HuH-7 (cell line): ENCODE measurements at regions not wholly inside any gene's neighbourhood (a gene's known extent, or its start where the extent isn't known, plus 50 kb on each side); places are given as distances from the start of the nearest gene placed in this dataset.

Experiments used
- DNase-seq: peaks from one replicate; pipeline ENCODE4 v3.0.0; 2011; ENCODE audit warnings: low spot score

DNA sequence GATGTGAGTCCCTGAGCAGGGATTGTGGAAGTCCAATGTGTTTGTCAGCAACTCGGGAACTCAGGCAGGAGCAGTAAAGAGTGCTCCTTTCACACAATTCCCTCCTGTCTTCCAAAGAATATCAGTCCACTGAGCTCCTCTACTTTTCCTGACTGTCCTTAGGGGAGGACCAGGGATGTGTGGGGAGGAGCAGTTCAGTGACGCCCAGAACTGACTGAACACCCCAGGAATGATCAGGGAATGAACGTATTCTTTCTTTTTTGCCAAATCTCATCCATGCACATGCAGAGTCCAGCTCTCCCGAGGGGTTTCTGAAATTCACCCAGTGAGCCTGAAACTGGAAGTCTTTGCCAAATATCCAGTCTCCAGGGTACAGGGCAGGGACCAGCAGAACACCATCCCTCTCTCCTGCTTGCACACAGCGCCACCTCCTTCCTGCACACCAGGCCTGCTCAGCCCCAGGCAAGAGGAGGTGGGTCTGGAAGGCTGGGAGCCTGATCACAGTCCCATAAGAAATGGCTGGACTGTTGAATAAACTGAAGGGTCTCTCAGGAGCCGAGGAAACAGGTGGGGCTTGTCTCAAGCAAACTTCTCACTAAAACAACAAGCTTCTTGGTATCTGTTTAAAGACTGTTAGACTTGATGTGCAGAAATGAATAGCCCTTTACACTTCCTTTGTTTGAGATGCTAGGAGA is 294.7 kb downstream of the C7orf25 start:
- no peak for DNase-seq

DNA sequence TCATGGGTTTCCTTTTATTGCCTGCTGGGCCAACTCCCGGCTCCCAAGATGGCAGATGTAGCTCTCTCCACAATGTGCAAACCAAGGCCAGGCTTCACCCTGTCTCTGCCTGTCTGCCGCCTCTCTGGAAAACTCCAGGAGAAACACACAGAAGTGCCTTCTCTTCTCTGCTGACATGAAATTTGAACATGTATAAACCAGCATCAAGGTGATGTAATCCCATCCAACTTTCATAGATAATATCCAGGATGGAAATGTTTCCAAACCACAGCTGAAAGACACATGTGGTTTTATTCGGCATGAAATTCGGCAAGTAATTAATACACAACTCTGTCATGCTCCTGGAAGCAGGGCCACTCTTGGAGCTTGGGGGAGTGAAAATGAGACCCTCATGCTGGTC is 297.2 kb downstream of the C7orf25 start:
- DNase-seq = no peak

DNA sequence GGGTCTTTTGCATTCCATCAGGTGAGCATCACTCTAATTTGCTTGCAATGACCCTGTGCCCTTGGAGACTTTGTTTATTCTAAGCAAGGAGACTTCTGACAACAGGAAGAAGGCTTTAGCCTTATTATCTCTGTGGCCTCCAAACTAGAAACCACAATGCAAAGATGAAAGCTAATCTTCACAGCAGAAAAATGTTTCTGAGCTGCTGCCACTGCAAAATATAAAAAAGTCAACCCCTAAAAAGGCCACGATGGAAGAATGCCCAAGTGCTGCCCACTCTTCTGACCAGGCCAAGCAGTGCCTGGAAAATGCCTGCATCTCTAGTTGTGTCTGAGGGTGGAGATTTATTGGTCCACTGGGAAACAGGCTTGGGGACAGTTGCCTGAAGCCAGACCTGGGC is 299.9 kb downstream of the C7orf25 start:
- DNase-seq = no peak

DNA sequence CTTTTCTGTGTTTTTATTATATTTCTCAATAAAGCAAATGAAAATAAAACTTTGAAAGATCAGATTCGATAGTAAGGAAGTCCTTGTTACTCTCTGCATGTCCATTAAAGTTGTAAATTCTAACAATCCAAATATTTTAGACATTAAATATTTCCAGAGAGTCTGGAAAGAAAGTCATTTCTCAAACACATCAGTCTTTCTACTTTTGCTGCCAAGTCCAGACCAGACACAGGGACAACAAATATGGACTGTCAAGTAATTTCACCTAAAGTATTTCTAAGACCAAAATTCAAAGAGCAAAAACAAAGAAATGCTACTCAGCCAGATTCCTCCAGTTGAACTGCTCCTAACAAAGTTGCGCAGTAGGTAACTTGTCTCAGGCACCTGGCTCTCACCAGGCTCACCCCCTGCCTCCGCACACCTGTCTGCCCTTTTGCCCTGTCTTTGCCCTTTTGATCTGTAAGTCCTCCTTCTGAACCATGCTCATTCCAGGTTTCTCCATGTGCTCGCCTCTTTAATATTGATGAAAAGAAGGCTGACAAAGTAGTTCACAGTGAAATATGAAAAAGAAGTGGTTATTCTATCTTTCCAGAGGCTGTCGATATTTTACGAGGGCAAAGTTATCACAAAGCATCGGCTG is 300.5 kb downstream of the C7orf25 start:
- no peak for DNase-seq

DNA sequence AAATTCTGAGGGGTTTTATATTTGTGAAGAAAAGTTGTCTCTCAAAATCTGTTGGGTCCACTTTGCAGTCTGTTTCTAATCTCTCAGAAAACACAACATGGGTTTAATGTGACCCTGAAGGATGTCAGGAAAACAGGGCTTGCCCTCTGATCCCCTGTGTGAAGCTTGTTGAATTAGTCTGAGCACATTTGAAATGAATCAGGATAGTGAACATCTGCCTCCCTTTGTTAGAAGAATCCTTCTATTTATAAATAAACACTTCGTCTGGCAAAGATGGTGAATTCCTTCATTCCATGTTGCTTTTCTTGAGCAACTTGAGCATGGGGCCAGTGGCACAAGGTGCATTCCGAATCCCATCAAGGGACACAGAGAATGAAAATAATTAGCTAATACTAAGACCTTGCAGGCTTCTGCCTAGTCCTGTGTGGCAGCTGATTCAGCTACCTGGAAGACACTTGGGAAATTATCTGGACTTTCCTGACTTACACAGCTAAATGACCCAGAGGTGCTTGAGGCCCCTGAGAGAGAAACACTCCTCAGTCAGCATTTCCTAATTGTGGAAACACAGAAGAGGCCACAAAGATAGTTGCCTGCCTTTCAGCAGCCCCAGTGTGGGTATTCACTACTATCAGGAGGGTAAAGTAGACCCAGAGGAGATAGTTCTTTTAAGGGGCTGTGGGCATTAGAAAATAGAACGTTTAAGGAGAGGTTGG is 305.5 kb downstream of the C7orf25 start:
- DNase-seq = no peak

DNA sequence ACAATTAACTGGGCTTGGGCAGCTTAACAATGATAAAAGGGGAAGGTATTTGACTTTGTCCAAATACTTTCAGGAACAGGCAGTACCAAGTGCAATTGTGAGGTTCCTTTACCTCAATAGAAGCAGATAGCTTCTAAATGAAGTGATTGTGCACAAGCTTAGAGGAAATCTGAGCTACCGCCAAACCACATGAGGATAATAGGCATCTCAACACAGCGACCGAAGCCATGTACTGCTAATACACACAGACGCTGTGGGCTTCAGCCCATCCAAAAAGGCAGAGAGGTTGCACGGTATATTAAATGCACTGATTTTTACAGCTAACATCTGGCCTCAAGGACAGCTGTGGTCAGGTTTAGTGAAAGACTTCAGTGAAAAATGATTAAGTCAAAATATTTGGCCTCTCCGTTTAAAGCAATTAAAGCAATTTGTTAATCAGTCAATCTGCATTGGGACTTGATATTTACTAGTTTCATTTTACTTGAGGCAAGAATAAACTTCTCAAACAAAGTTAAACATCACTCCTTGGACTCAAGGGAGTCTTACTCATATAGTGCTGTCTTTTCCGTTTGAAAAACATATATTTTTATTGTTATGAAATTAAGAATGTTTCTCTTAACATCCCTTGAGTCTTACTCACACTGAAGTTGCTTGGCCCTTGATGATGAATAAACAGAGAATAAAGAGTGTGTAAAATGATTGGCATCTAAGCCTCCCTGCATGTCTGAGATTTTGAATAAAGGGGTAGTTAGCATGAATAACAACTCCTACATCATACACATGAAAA is 306.3 kb downstream of the C7orf25 start:
- no peak for DNase-seq

DNA sequence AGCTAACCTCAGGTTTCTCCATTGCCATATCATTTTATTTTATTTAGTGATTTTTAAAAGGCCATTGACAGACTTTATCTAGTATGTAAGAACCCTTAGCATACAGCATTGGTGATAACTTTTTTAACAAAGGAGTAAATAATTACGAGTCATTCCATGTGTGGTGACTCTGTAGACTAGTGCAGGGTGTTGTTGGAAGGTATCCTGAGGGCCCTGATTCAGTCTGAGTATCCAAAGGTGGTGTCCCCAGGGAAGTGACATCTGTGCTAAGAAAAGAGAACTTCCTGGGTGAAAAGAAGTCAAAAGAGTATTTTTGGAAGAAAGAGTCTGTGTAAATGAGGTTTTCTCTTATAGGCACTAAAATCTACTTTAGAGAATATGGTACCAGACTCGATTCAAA is 308.4 kb downstream of the C7orf25 start:
- no peak for DNase-seq

DNA sequence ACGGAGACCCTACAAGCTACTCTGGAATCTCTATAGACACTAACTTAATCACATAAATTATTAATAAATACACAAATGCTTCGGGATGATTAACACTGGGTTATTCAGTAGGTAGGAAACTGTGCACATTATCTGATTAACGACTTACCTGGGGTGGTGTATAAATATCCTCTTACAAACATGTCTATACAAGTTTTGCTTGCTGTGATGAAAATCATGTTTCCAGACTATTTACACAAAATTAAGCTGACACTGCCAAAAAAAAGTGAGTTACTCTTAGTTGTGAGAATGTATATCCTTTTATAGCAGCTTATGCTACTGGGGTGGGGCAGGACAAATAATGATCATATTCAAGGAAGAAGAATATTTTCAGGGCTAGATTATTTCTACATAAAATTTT is 314.6 kb downstream of the C7orf25 start:
- no peak for DNase-seq

DNA sequence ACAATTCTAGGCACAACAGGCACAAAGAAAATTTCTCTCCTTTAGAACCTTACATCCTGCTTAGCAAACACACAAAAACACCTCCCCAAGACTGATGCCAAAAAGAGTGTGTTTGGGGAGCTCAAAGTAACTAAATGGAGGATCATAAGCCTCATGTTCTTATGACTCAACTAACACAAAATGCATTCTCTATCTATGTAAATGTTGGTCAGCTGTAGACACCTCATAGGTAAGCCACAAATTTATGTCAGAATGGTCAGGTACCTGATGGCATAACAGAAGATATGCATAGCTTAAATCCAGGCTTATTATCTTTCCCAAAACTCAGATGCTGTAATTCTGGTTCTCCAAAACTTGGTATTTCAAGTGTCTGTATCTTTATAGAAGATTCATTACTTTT is 315.1 kb downstream of the C7orf25 start:
- no peak for DNase-seq

DNA sequence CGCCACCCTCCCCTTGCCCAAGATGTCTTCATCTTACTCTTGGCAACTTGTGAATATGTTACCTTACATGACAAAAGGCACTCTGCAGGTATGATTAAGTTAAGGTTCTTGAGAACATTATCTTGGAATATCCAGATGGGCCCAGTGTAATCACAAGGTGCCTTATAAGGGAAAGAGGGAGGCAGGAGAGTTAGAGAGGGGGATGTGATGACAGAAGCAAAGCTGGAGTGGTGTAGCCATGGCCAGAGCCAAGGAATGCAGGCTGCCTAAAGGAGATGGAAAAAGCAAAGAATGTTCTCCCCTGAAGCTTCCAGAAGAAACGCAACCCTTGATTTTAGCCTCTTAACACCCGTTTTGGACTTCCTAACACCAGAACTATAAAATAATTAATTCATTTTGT is 318.0 kb downstream of the C7orf25 start:
- DNase-seq = no peak

DNA sequence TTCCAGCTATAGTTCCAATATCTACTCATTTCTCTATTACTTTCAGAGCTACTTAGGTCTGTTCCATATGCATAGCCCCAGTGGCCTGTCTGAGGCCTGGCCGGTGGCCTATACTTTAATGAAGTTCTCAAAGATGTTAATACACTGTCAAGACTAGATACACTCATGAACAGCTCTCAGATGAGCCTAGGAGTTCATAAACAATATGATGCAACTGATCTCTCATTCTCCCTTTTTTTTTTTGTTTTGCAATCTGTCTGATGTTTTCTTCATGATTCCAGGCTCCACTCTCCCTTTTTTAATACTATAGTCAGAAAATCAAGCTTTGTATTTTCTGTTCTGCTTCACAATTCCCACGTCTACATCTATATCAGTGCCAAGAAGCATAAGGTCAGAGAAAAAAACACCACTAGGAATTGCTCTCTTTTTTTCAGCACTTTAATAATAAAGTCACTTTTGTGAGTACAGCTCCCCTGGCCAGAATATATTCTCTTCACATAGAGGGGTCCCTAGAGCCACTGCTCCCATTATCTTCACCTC is 321.0 kb downstream of the C7orf25 start:
- no peak for DNase-seq

DNA sequence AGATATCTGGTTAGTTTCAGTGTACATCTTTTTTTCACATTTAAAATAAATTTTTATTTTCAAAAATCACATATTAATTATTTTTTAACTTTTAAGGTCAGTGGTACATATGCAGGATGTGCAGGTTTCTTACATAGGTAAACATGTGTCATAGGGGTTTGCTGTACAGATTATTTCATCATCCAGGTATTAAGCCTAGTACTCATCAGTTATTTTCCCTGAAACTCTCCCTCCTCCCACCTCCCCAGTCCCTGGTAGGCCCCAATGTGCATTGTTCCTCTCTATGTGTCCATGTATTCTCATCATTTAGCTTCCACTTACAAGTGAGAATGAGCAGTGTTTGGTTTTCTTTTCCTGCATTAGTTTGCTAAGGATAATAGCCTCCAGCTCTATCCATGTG is 323.0 kb downstream of the C7orf25 start:
- no peak for DNase-seq

DNA sequence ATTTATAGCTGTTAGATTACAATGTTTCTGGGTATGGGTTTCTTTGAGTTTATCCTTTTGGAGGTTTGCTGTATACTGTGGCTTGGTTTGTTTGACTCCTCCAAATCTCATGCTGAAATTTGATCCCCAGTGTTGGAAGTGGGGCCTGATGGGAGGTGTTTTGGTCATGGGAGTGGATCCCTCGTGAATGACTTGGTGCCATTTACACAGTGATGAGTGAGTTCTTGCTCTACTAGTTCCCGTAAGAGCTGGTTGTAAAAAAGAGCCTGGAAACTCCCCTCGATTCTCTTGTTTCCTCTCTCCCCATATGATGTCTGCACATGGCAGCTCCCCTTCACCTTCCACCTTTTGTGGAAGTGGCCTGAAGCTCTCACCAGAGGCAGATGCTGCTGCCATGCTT is 324.1 kb downstream of the C7orf25 start:
- DNase-seq = no peak

DNA sequence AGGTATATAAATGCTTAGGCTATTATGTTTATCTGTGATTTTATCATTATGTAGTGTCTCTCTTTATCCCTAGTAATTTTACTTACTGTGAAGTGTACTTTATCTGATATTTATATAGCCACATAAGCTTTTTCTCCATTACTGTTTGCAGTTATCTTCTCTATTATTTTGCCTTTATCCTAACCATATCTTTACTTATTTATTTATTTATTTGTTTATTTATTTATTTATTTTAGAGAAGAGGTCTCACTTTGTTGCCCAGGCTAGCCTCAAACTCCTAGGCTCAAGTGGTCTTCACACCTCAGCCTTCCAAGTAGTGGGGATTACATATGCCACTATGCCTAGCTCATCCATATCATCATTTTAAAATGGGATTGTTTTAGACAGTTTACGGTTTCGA is 331.8 kb downstream of the C7orf25 start:
- no peak for DNase-seq

DNA sequence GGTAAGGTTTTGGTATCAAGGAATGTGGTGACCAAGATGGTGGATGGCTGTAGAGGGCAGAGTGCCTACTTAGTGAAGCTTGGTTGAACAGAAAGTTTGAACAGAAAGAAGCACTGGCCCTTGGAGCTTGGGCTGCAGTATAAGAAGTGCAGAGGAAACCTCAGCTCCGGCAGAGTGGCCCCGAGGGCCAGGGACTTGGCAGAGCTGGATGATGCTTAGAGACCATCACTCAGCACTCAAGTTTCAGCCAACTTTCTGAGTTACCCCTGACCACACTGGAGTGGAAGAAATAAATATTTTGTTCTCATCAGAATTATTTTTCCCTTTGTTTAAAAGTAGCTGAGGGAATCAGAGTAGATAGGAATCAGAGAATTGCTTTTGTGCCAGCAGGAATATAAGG is 336.7 kb downstream of the C7orf25 start:
- no peak for DNase-seq

DNA sequence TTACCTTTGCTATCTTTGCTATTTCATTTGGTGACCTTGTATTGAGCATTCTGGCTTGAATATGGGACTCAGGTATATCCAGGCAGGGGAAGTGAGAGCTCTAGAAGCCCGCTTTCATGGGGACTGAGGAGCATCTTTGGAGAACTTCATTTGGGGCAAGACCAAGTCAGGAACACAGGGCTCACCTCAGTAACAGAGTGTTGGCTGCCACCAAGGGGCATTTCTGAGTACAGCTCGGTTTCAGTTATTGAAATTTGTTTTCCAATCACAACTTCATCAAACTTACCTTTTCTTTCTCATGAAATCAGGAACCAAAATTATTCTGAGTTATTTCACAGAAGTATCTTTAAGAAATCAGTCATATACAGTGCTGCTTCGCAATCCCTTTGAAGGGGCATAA is 337.2 kb downstream of the C7orf25 start:
- no peak for DNase-seq

DNA sequence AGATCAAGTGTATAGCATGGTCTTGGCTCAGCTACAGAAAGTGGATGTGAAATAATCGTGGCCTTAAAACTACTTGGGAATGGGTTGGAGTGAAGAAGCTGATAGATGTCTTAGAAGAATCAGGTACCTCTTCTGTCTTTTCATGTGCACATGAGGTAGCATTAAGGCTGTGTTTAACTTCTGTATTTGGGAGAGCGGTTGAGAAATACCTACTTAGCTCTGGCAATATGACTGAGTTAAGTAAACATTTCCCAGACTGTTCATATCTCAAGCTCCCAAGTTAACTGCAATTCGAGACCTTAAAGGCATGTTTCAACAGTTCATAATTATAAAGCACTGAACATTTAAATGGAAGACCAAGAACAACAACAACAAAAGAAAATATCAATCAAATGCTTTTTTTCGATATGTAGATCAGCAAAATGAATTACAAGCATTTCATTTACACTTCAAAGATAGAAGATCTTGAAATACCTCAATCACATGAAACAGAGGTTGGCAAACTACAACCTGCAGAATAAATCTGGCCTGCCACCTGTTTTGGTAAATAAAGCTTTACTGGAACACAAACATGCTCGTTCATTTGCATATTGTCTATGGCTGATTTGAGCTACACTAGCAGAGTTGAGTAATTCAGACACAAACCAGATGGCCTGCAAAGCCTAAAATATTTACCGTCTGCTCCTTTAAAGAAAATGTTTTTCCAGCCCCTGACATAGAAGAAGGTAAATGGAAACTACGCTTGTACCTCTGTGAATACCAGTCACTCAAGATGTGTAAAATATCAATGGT is 337.1 kb upstream of the GLI3 start:
- no peak for DNase-seq

DNA sequence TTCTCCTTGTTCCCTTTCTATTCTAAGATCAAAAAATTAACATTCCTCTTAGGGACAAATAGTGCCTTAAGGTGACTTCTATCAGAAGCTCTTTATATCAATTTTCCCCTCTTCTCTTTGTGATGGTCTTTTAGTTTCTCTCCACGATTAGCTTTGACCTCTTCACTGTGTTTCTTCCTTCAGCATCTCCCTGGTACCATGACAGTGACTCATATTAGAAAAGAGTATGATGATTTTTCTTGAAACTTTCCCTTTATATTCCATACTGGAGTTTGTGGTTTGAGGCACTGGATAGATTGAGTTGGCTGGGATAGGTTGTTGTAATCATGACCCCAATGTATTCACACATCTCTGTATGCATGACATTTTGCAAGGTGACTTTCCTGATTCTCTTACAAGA is 335.6 kb upstream of the GLI3 start:
- DNase-seq = no peak

DNA sequence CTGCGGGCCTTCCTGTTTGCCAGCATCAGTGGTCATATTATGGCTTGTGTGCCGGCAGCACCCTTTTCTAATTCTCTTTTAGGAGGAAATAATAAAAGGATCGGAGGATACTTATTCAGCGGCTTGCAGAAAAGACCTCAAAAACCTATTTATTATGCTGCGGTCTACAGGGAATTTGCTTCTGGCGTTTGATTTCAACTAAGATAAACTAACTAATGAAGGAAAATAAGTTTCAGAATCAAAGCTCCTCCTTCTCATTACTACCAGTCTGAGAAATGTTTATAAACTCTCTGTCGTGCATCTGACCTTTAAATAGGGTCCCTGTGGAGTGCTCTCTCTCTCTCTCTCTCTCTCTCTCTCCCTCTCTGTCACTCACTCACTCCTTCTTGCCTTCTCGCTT is 335.0 kb upstream of the GLI3 start:
- DNase-seq = no peak

DNA sequence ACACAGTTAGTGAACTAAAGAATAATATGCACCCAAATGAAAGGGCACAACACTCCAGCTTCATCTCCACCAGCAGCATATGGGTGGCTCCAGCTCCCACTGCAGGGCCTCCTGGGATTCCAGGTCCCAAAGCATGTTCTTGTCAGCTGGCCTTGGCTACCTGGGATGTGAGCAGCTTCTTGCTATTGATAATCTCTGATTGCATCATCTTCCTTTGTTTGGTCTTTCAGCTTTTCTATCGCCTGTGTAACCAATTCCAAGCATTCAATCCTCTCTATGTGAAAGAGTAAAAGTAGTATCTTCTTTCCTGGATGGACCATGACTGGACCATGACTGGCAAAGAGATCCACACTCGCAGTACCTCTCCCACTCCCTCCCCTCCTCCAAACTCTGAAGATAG is 333.9 kb upstream of the GLI3 start:
- no peak for DNase-seq

DNA sequence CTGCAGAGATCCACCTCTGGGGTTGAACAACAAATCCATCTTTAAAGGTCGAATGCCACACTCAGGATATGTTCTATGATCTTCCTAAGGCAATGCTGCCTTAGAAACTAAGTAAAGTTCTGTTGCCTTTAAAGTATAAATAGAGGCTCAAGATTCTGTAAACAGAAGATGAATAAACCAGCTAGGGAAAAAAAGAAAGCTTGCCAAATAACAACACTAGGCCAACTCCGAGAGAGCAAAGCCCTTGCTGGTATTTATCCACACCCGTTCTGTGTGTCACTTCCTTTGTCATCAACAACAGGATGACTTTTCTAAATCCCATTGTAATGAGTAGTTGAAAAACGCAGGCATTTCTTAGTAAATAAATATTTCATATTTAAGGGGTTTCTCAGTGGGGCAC is 330.0 kb upstream of the GLI3 start:
- no peak for DNase-seq

DNA sequence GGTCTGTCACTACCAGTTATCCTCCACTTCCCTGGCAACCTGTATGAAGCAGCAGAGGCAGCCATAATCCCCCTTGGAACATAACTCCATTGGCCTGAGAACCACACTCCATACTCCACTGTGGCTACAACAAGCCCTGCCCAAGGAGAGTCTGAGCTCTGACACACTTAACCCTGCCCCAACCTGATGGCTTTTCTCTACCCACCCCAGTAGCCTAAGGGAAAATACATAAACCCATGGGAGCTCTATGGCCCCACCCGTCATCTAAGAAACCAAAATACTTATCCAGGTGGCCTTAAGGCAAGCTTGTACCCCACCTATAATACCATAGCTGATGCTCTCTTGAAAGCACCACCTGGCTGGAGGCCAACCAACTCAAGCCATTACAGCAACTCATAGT is 324.8 kb upstream of the GLI3 start:
- DNase-seq = no peak
